HCT116 (cell line): ENCODE measurements at regions not wholly inside any gene's neighbourhood (a gene's known extent, or its start where the extent isn't known, plus 50 kb on each side); places are given as distances from the start of the nearest gene placed in this dataset.

Experiments
- ATAC-seq: fragments of 200-7000 bp; cut with Tn5 transposase; 2 replicates; pipeline ENCODE4 v1.9.1; 2020; ENCODE audit warnings: mild to moderate bottlenecking, moderate library complexity
- BruUV-seq: library from RNA; stranded (reverse); fragments of 400-500 nt; replicated peaks from 2 replicates; lab custom pipeline; 2021; lab: Mats Ljungman, UMichigan
- CTCF ChIA-PET: fragments of 300-600 bp; sonication (Branson Sonifier 250); formaldehyde crosslinking; loops from one replicate; lab custom pipeline; 2021; ENCODE audit warnings: antibody characterized with exemption; lab: Charles Lee
- POLR2A ChIA-PET: fragments of 300-600, 350-600 bp; sonication (Branson Sonifier 250); formaldehyde crosslinking; loops from one replicate; lab custom pipeline; 2021; ENCODE audit warnings: antibody characterized with exemption; lab: Charles Lee
- RAD21 ChIA-PET, 2 experiments: fragments of 300-600 bp; sonication (Branson Sonifier 250); formaldehyde crosslinking; loops; one replicate each; lab custom pipeline; 2023; ENCODE audit warnings: low total read pairs in 2 of 2; ENCODE audit not compliant: uncharacterized antibody in 2 of 2, unreplicated experiment in 2 of 2, low non-redundant PET in 1 of 2; lab: Charles Lee
- DNase-seq: peaks from one replicate; pipeline ENCODE4 v3.0.0-alpha.2; 2010; ENCODE audit warnings: low read depth, low spot score
- H2AFZ ChIP-seq: fragments of 200-600 bp; shearing (Covaris generic), sonication (generic); 2 replicates; pipeline ENCODE4 v1.6.1; 2017; ENCODE audit warnings: low read depth, mixed run types, mixed read lengths, antibody characterized with exemption, low read length; ENCODE audit not compliant: poor library complexity, severe bottlenecking
- H3K27ac ChIP-seq: 2 replicates; pipeline ENCODE4 v1.5.1; 2012; ENCODE audit warnings: low read depth, low read length
- H3K27me3 ChIP-seq: fragments of 200-600 bp; sonication (generic); 2 replicates; pipeline ENCODE4 v1.6.1; 2016; ENCODE audit warnings: mixed run types, low read length, mixed read lengths; ENCODE audit not compliant: insufficient read depth
- H3K36me3 ChIP-seq, 2 experiments: fragments of 200-500 bp in 1 of 2; fragments of 200-600 bp in 1 of 2; sonication (Bioruptor generic) in 1 of 2; sonication (generic) in 1 of 2; 2 replicates each; pipeline versions ENCODE4 v1.5.1 to v1.6.1; 2014 to 2016; ENCODE audit warnings: low read length in 2 of 2, inconsistent platforms in 1 of 2, mixed read lengths in 1 of 2, mixed run types in 1 of 2; ENCODE audit not compliant: insufficient read depth in 2 of 2, control insufficient read depth in 1 of 2
- H3K4me1 ChIP-seq, 2 experiments: fragments of 200-600 bp in 1 of 2; sonication (generic) in 1 of 2; 2 replicates each; pipeline versions ENCODE4 v1.5.1 to v1.6.1; 2012 to 2017; ENCODE audit warnings: low read length in 2 of 2, inconsistent platforms in 1 of 2, mild to moderate bottlenecking in 1 of 2, mixed read lengths in 1 of 2, mixed run types in 1 of 2, moderate library complexity in 1 of 2; ENCODE audit not compliant: insufficient read depth in 2 of 2, control insufficient read depth in 1 of 2
- H3K4me2 ChIP-seq: fragments of 200-600 bp; sonication (generic); 2 replicates; pipeline ENCODE4 v1.6.1; 2017; ENCODE audit warnings: mixed run types, low read length, mixed read lengths
- H3K4me3 ChIP-seq, 2 experiments: fragments of 200-600 bp in 1 of 2; sonication (generic) in 1 of 2; replicated peaks in 1 of 2; 2 replicates each; pipeline ENCODE4 v1.5.1; 2011 to 2016; ENCODE audit warnings: low read length in 2 of 2, control low read depth in 1 of 2, low read depth in 1 of 2, mild to moderate bottlenecking in 1 of 2, mixed read lengths in 1 of 2, mixed run types in 1 of 2
- H3K79me2 ChIP-seq: fragments of 200-600 bp; sonication (generic); 2 replicates; pipeline ENCODE4 v1.6.1; 2017; ENCODE audit warnings: mild to moderate bottlenecking, mixed run types, low read length, moderate library complexity, mixed read lengths; ENCODE audit not compliant: insufficient read depth
- H3K9ac ChIP-seq: fragments of 200-600 bp; sonication (generic); 2 replicates; pipeline ENCODE4 v1.6.1; 2016; ENCODE audit warnings: low read length, mixed read lengths
- H3K9me2 ChIP-seq: fragments of 200-600 bp; sonication (generic), shearing (Covaris generic); 2 replicates; pipeline ENCODE4 v1.6.1; 2017; ENCODE audit warnings: mixed run types, mild to moderate bottlenecking, moderate library complexity; ENCODE audit not compliant: insufficient read depth
- H3K9me3 ChIP-seq, 2 experiments: fragments of 200-500 bp in 1 of 2; fragments of 200-600 bp in 1 of 2; sonication (Bioruptor generic) in 1 of 2; sonication (generic) in 1 of 2; 2 replicates each; pipeline ENCODE4 v1.6.1; 2014 to 2017; ENCODE audit warnings: low read length in 2 of 2, mixed read lengths in 2 of 2, inconsistent platforms in 1 of 2, low read depth in 1 of 2, mild to moderate bottlenecking in 1 of 2, mixed run types in 1 of 2, moderate library complexity in 1 of 2; ENCODE audit not compliant: control insufficient read depth in 1 of 2, insufficient read depth in 1 of 2
- H4K20me1 ChIP-seq: fragments of 200-600 bp; sonication (generic), shearing (Covaris generic); 2 replicates; pipeline ENCODE4 v1.6.1; 2017; ENCODE audit warnings: mixed run types, mild to moderate bottlenecking, moderate library complexity; ENCODE audit not compliant: insufficient read depth
- CBX3 ChIP-seq: IDR thresholded peaks from 2 replicates; pipeline ENCODE4 v1.6.1; 2012; ENCODE audit warnings: low read depth
- CEBPB ChIP-seq: IDR thresholded peaks from 2 replicates; pipeline ENCODE4 v1.6.1; 2012; ENCODE audit warnings: low read depth
- EGR1 ChIP-seq: IDR thresholded peaks from 2 replicates; pipeline ENCODE4 v1.6.1; 2012; ENCODE audit warnings: low read depth
- ELF1 ChIP-seq: IDR thresholded peaks from 2 replicates; pipeline ENCODE4 v1.6.1; 2012; ENCODE audit warnings: low read depth, borderline replicate concordance
- JUND ChIP-seq: IDR thresholded peaks from 2 replicates; pipeline ENCODE4 v1.6.1; 2012
- POLR2A ChIP-seq: IDR thresholded peaks from 2 replicates; pipeline ENCODE4 v1.7.0; 2011; ENCODE audit warnings: borderline replicate concordance; ENCODE audit not compliant: insufficient read depth, insufficient read length; ENCODE audit errors: extremely low read depth
- RAD21 ChIP-seq: IDR thresholded peaks from 2 replicates; pipeline ENCODE4 v1.6.1; 2012; ENCODE audit warnings: low read depth, mild to moderate bottlenecking
- SIN3A ChIP-seq: IDR thresholded peaks from 2 replicates; pipeline ENCODE4 v1.6.1; 2012; ENCODE audit warnings: low read depth
- SRF ChIP-seq: IDR thresholded peaks from 2 replicates; pipeline ENCODE4 v1.6.1; 2012; ENCODE audit warnings: low read depth
- YY1 ChIP-seq: IDR thresholded peaks from 2 replicates; pipeline ENCODE4 v1.6.1; 2011; ENCODE audit warnings: low read length, low read depth, moderate library complexity, mild to moderate bottlenecking; ENCODE audit not compliant: insufficient replicate concordance; ENCODE audit errors: extremely low read depth
- ZFX ChIP-seq: fragments of 450-650 bp; IDR thresholded peaks from 2 replicates; pipeline ENCODE4 v1.6.1; 2017
- intact Hi-C: fragments of 100-400 bp; cut with micrococcal nuclease; formaldehyde crosslinking; loops from 2 replicates; pipeline ENCODE4 v1.10.0; 2022
- TF ChIP-seq, protein P1 (sequence below): IDR thresholded peaks from 2 replicates; pipeline ENCODE4 v1.6.1; 2011; ENCODE audit warnings: mild to moderate bottlenecking, low read length, moderate library complexity; ENCODE audit not compliant: insufficient replicate concordance; ENCODE audit errors: extremely low read depth
- TF ChIP-seq, protein P2 (sequence below): IDR thresholded peaks from 2 replicates; pipeline ENCODE4 v1.6.1; 2012

DNA sequence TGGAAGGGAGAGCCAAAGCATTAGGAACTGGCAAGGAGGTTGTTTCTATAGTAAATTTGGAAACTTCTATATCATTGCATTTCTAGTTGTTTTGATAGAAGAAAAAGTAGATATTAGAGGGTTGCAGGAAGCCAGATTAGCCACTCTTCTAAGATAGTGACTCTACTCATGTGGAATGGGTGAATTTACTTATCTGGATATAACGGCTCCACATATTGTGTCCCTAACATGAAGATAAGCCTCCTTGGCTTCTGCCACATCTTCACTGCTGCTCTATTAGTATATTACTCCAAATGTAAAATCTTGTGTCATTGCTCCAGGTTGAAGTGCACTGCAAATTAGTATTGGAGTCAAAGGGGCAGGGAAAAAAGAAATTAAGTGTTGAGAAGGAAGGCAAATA is 283.3 kb downstream of the CASP12 start:
- Histone ChIP-seq H3K79me2 (no peaks in the 10 kb centered on the region), H3K9ac (no peak overlapping the region), H3K36me3 (no peaks in the 10 kb centered on the region), H3K4me1 (no peaks in the 10 kb centered on the region), H3K4me2 (no peak overlapping the region), H3K9me2 (no peaks in the 10 kb centered on the region), H3K9me3 (no peaks in the 10 kb centered on the region), H4K20me1 (no peaks in the 10 kb centered on the region), H3K27ac (no peak overlapping the region), H3K27me3 (no peaks in the 10 kb centered on the region), H3K4me3 (no peak overlapping the region), H2AFZ (no peak overlapping the region)
- no peak for DNase-seq
- ATAC-seq, result no peak
- CTCF ChIA-PET, result no interaction called here
- RAD21 ChIA-PET, result no interaction called here
- BruUV-seq, result no TSS peak
- POLR2A ChIA-PET, result no interaction called here
- intact Hi-C loops, result no loop called here
- TF ChIP-seq, protein P1, sequence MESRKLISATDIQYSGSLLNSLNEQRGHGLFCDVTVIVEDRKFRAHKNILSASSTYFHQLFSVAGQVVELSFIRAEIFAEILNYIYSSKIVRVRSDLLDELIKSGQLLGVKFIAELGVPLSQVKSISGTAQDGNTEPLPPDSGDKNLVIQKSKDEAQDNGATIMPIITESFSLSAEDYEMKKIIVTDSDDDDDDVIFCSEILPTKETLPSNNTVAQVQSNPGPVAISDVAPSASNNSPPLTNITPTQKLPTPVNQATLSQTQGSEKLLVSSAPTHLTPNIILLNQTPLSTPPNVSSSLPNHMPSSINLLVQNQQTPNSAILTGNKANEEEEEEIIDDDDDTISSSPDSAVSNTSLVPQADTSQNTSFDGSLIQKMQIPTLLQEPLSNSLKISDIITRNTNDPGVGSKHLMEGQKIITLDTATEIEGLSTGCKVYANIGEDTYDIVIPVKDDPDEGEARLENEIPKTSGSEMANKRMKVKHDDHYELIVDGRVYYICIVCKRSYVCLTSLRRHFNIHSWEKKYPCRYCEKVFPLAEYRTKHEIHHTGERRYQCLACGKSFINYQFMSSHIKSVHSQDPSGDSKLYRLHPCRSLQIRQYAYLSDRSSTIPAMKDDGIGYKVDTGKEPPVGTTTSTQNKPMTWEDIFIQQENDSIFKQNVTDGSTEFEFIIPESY, result no peak
- TF ChIP-seq ELF1 (no peak), RAD21 (no peak), JUND (no peak), SIN3A (no peak), SRF (no peak), YY1 (no peak), CBX3 (no peak), CEBPB (no peak), ZFX (no peak), EGR1 (no peak), POLR2A (no peak)
- TF ChIP-seq, protein P2, sequence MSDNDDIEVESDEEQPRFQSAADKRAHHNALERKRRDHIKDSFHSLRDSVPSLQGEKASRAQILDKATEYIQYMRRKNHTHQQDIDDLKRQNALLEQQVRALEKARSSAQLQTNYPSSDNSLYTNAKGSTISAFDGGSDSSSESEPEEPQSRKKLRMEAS, result no peak
